ENCODE measurements at regions not wholly inside any gene's neighbourhood (a gene's known extent, or its start where the extent isn't known, plus 50 kb on each side); places are given as distances from the start of the nearest gene placed in this dataset.
"Not testable (repeated sequence)": the region's sequence is repeated elsewhere in the genome, so short reads cannot be mapped to it uniquely, and the experiment has no call there.

DNA sequence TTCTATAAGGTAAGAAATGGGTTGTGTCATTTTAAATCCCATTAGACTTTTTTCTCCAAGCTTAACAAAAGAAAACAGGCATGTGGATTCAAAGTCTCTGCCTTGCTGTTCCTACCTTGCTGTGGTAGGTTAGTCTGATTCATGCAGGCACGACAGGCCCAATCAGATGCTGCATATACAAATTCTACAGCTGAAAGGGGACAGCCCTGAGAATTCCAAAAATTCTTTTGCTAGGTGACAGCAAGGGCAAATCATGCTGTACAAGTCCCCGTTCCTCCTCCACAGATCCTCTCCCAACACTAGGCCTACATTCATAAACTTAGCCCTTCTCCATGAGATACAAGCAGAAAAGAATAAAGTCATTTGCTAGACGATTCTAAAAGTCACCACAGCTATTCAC is 161.2 kb upstream of the THBS1 start (continued):
- TF ChIP-seq, protein P1, sequence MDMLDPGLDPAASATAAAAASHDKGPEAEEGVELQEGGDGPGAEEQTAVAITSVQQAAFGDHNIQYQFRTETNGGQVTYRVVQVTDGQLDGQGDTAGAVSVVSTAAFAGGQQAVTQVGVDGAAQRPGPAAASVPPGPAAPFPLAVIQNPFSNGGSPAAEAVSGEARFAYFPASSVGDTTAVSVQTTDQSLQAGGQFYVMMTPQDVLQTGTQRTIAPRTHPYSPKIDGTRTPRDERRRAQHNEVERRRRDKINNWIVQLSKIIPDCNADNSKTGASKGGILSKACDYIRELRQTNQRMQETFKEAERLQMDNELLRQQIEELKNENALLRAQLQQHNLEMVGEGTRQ (IDR thresholded peaks at IDR 0.05; ENCODE audit: low read length): no peak
- no peak for TF ChIP-seq TAF1 (IDR thresholded peaks at IDR 0.05; ENCODE audit: low read depth, low read length)
- no peak for TF ChIP-seq BCL11A (IDR thresholded peaks at IDR 0.05; ENCODE audit: low read depth in 2 of 2, low read length in 2 of 2)
- no peak for TF ChIP-seq SUZ12 (IDR thresholded peaks at IDR 0.05; ENCODE audit: low read length)
- TF ChIP-seq KDM5A (IDR thresholded peaks at IDR 0.05; ENCODE audit: low read length): no peak
- no peak for TF ChIP-seq POLR2AphosphoS5 (IDR thresholded peaks at IDR 0.05; ENCODE audit: low read depth, low read length)

DNA sequence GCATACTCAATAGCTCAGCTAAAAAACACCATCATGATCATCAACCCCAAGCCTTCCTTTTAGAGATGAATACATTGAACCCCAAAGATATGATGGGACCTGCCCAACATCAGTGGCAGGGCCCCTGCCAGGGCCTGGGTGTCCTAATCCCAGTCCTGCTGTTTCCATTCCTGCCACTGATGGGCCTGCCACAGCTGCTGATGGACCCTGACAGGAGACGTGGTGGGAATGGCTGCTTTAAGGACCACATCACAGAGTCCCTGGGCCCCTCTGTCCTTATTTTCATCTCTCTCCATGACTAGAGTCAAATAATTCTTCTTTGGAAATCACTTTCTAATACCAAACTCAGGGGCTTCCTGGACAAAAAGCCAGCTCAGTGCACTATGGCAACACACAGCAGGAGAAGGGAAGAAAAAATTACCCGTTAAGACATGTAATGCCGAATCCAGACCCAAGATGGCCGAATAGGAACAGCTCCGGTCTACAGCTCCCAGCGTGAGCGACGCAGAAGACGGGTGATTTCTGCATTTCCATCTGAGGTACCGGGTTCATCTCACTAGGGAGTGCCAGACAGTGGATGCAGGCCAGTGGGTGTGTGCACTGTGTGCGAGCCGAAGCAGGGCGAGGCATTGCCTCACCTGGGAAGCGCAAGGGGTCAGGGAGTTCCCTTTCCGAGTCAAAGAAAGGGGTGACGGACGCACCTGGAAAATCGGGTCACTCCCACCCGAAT is 160.6 kb upstream of the THBS1 start:
- H3K36me3 ChIP-seq (ENCODE audit: control insufficient read depth in 2 of 4, insufficient read depth in 4 of 4, low read length in 3 of 4); H3K23me2 ChIP-seq (ENCODE audit: low read depth, low read length); H3K27me3 ChIP-seq (replicated peaks in 1 of 4; ENCODE audit: control insufficient read depth in 3 of 4, extremely low read depth in 1 of 4, insufficient read depth in 3 of 4, low read length in 3 of 4); H4K5ac ChIP-seq (ENCODE audit: insufficient read length, low read depth, low read length); H3K18ac ChIP-seq (ENCODE audit: extremely low read depth, low read length); H3K14ac ChIP-seq (ENCODE audit: insufficient read length); H3K27ac ChIP-seq (ENCODE audit: low read depth, low read length); H3K79me1 ChIP-seq (ENCODE audit: low read depth, low read length); H2BK15ac ChIP-seq (ENCODE audit: low read length); H3K56ac ChIP-seq (replicated peaks; ENCODE audit: insufficient read length, low read depth, low read length); H2BK120ac ChIP-seq (replicated peaks; ENCODE audit: low read depth, low read length); H3K4me1 ChIP-seq (replicated peaks in 1 of 4; ENCODE audit: control insufficient read depth in 3 of 4, insufficient read depth in 4 of 4, low read length in 3 of 4); DNase-seq (ENCODE audit: low read depth in 1 of 2, low spot score in 2 of 2); H3K9ac ChIP-seq (replicated peaks in 1 of 4; ENCODE audit: extremely low read depth in 1 of 4, low read depth in 3 of 4, low read length in 3 of 4); CTCF ChIA-PET (ENCODE audit: partially characterized antibody); H3K79me2 ChIP-seq (ENCODE audit: control insufficient read depth in 1 of 2, insufficient read depth in 2 of 2, low read length in 2 of 2); H4K20me1 ChIP-seq (replicated peaks in 1 of 2; ENCODE audit: control insufficient read depth in 1 of 2, insufficient read depth in 2 of 2, low read length in 2 of 2); H2AK5ac ChIP-seq (ENCODE audit: low read depth, low read length); H3K23ac ChIP-seq (ENCODE audit: insufficient read length); FAIRE-seq: not testable (repeated sequence)
- peaks cover 8 to 13% of the 10 kb centered on the region in 2 experiments for H3K9me3 ChIP-seq (ENCODE audit: insufficient read depth in 2 of 2, low read depth in 1 of 2, low read length in 1 of 2)
- peak overlapping the region in 1 of 4 experiments; percentile 12; a peak in 1 of 8 replicates for H3K4me3 ChIP-seq (ENCODE audit: extremely low read depth in 1 of 4, insufficient read depth in 2 of 4, low read depth in 3 of 4, low read length in 4 of 4)
- peak overlapping the region; percentile 48; the same call in 1 of the 2 replicates for H2BK5ac ChIP-seq (ENCODE audit: low read depth, low read length)
- peak overlapping the region; percentile 50; the same call in 1 of the 2 replicates for H2BK12ac ChIP-seq (ENCODE audit: low read depth, low read length)
- peak overlapping the region in 1 of 2 experiments; percentile 54 for H3K4me2 ChIP-seq (ENCODE audit: insufficient read depth in 1 of 2, low read depth in 2 of 2, low read length in 2 of 2)
- POLR2A ChIA-PET (ENCODE audit: partially characterized antibody): interaction anchor here (1.9 kb wide), 1 partner anchor 160 kb away, joined by 9 read pairs; the partner anchor contains the start of gene THBS1
- H2BK20ac ChIP-seq (ENCODE audit: low read length): peak overlapping the region; percentile 86
- H4K91ac ChIP-seq (replicated peaks; ENCODE audit: insufficient read length, low read length): peak overlapping the region; percentile 67
- WGBS, 2 experiments (ENCODE audit: extremely low coverage in 1 of 2, insufficient coverage in 1 of 2, insufficient read length in 1 of 2, insufficient replicate concordance in 2 of 2, low coverage in 1 of 2, low lambda C conversion rate in 2 of 2, missing lambda C conversion rate in 1 of 2): 86% methylated on average over 10 of the region's 19 CpGs; no CpG with 5 or more reads in 1 of the 2 experiments
- peak overlapping the region; percentile 91; the same call in 1 of the 2 replicates for H2AFZ ChIP-seq (ENCODE audit: low read length)
- peak overlapping the region; percentile 68; the same call in 1 of the 2 replicates for H4K8ac ChIP-seq (ENCODE audit: extremely low read depth, insufficient read depth, low read length)
- H3K4ac ChIP-seq (replicated peaks; ENCODE audit: insufficient read length, low read depth, low read length): peak overlapping the region; percentile 12
